ENCODE measurements at regions not wholly inside any gene's neighbourhood (a gene's known extent, or its start where the extent isn't known, plus 50 kb on each side); places are given as distances from the start of the nearest gene placed in this dataset.
"Not testable (repeated sequence)": the region's sequence is repeated elsewhere in the genome, so short reads cannot be mapped to it uniquely, and the experiment has no call there.

GRCh38 chr2:63736354-63736753, 105.3 kb upstream of the UGP2 start:
- no peaks in the 10 kb centered on the region for H3K9me3 Mint-ChIP-seq

GRCh38 chr2:63737081-63737751, 104.5 kb upstream of the UGP2 start:
- peaks cover 13 to 35% of the 10 kb centered on the region in 2 donors for H3K27me3 Mint-ChIP-seq
- H3K4me3 Mint-ChIP-seq = no peak overlapping the region
- H3K36me3 Mint-ChIP-seq = no peaks in the 10 kb centered on the region
- ATAC-seq (no peak), DNase-seq (ENCODE audit: low spot score) (no peak)
- H3K9me3 Mint-ChIP-seq = no peaks in the 10 kb centered on the region
- H3K4me1 Mint-ChIP-seq (ENCODE audit: low read depth in 2 of 2) = no peaks in the 10 kb centered on the region
- no peak overlapping the region for H3K27ac Mint-ChIP-seq

More at GRCh38 chr2:63736354-63736753, 105.3 kb upstream of the UGP2 start:
- Mint-ChIP-seq H3K4me3 (no peak overlapping the region), H3K36me3 (no peaks in the 10 kb centered on the region), H3K4me1 (ENCODE audit: low read depth in 2 of 2) (no peaks in the 10 kb centered on the region), H3K27me3 (peaks cover 13 to 36% of the 10 kb centered on the region in 2 donors), H3K27ac (no peak overlapping the region)
- ATAC-seq (no peak), DNase-seq (ENCODE audit: low spot score) (no peak)

- H3K36me3 Mint-ChIP-seq = no peaks in the 10 kb centered on the region
- H3K27ac Mint-ChIP-seq = no peak overlapping the region
- no peaks in the 10 kb centered on the region for H3K4me1 Mint-ChIP-seq (ENCODE audit: low read depth in 2 of 2)
- DNase-seq (ENCODE audit: low spot score) = no peak
- no peak for ATAC-seq
- no peak overlapping the region for H3K4me3 Mint-ChIP-seq
- H3K9me3 Mint-ChIP-seq = no peaks in the 10 kb centered on the region
- H3K27me3 Mint-ChIP-seq = peaks cover 10 to 28% of the 10 kb centered on the region in 2 donors
Measured at GRCh38 chr2:63738019-63738418, 103.7 kb upstream of the UGP2 start.

DNA sequence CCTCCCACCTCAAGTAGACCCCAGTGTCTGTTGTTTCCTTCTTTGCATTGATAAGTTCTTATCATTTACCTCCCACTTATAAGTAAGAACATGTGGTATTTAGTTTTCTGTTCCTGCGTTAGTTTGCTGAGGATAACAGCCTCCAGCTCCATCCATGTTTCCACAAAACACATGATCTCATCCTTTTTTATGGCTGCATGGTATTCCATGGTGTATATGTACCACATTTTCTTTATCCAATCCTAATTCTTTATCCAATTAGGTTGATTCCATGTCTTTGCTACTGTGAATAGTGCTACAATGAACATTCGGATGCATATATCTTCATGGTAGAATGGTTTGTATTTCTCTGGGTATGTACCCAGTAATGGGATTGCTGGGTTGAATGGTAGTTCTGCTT, 102.5 kb upstream of the UGP2 start:
- H3K4me3 Mint-ChIP-seq; ATAC-seq; H3K27ac Mint-ChIP-seq; H3K4me1 Mint-ChIP-seq (ENCODE audit: low read depth in 2 of 2); H3K9me3 Mint-ChIP-seq; DNase-seq (ENCODE audit: low spot score); H3K36me3 Mint-ChIP-seq: not testable (repeated sequence)
- peaks cover 11 to 30% of the 10 kb centered on the region in 2 donors for H3K27me3 Mint-ChIP-seq

- Mint-ChIP-seq H3K4me3 (no peak overlapping the region), H3K9me3 (no peaks in the 10 kb centered on the region), H3K27ac (no peak overlapping the region), H3K4me1 (ENCODE audit: low read depth in 2 of 2) (no peaks in the 10 kb centered on the region), H3K36me3 (no peaks in the 10 kb centered on the region), H3K27me3 (peaks cover 12 to 27% of the 10 kb centered on the region in 2 donors)
- DNase-seq (ENCODE audit: low spot score) = no peak
- ATAC-seq = no peak
Measured at GRCh38 chr2:63740020-63740419, 101.7 kb upstream of the UGP2 start.

GRCh38 chr2:63740943-63741342, 100.8 kb upstream of the UGP2 start:
- no peak overlapping the region for H3K27ac Mint-ChIP-seq
- H3K4me1 Mint-ChIP-seq (ENCODE audit: low read depth in 2 of 2) = no peaks in the 10 kb centered on the region
- no peaks in the 10 kb centered on the region for H3K36me3 Mint-ChIP-seq

GRCh38 chr2:63741884-63742579, 99.7 kb upstream of the UGP2 start:
- no peak overlapping the region for H3K27ac Mint-ChIP-seq
- ATAC-seq (no peak), DNase-seq (ENCODE audit: low spot score) (no peak)
- peaks cover 5% of the 10 kb centered on the region for H3K36me3 Mint-ChIP-seq
- H3K27me3 Mint-ChIP-seq = peaks cover 15 to 26% of the 10 kb centered on the region in 2 donors
- H3K4me1 Mint-ChIP-seq (ENCODE audit: low read depth in 2 of 2) = no peaks in the 10 kb centered on the region
- H3K4me3 Mint-ChIP-seq = no peak overlapping the region
- no peaks in the 10 kb centered on the region for H3K9me3 Mint-ChIP-seq

More at GRCh38 chr2:63740943-63741342, 100.8 kb upstream of the UGP2 start:
- ATAC-seq (no peak), DNase-seq (ENCODE audit: low spot score) (no peak)
- no peaks in the 10 kb centered on the region for H3K9me3 Mint-ChIP-seq
- H3K27me3 Mint-ChIP-seq = peaks cover 12 to 22% of the 10 kb centered on the region in 2 donors
- H3K4me3 Mint-ChIP-seq = no peak overlapping the region

DNA sequence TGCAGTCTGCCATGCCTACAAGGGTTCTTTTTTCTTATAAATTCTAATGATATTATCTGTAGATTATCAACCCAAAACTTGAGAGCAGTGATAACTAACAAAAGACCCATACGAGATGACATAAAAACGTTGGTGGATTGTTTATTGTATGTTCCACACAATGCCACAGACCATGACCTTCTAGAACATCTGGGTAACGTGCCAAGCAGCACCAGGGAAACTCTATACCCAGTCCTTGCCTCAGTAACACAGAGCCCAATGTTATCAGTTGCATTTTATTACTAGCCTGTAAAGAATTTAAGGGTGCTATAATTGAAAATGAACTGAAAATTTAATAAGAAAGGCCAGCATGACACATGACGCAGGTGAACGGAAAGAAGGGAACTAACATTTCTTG, 99.1 kb upstream of the UGP2 start:
- Mint-ChIP-seq H3K27ac (no peak overlapping the region), H3K9me3 (no peaks in the 10 kb centered on the region), H3K4me1 (ENCODE audit: low read depth in 2 of 2) (no peaks in the 10 kb centered on the region), H3K4me3 (no peak overlapping the region), H3K36me3 (peaks cover 10% of the 10 kb centered on the region), H3K27me3 (peaks cover 15 to 32% of the 10 kb centered on the region in 2 donors)
- ATAC-seq (no peak), DNase-seq (ENCODE audit: low spot score) (no peak)

DNA sequence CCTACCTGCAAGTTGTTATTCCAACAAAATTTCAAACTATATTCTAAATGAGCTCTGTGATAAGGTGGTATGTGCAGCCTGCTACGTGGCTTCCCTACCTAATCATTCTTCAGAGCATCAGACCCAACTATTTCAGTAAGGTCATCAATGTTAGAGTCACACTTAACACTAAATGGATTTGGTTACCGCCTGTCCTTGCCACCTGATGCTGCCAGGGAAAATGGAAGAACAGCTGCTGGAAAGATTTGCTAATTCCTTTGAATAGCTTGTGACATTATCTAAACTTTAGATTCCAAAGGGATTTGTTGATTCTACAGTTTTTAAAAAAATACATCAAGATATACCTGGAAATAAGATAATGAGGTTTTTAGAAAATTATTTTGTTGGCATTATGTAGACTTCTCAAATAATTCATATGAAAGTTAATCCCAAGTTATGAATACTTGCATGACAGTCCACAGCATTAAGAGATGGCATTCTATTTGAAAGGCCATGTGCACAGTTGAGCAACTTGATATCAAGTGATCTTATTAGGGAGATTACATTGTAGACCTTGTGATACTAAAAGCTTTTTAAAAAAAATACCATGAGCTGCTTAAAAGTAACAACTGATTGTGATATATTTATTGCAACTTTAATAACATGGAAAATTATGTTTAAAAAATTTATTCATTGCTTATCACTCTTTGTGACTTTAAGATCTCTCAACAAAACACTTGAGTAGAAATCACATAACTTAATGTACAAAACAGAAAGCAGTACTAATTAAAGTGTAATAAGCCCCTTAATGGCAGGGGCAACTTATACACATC, 98.3 kb upstream of the UGP2 start:
- ATAC-seq (no peak), DNase-seq (ENCODE audit: low spot score) (no peak)
- Mint-ChIP-seq H3K27ac (no peak overlapping the region), H3K36me3 (peaks cover 10% of the 10 kb centered on the region), H3K27me3 (peaks cover 15 to 33% of the 10 kb centered on the region in 2 donors), H3K4me3 (no peak overlapping the region), H3K4me1 (ENCODE audit: low read depth in 2 of 2) (no peaks in the 10 kb centered on the region), H3K9me3 (no peaks in the 10 kb centered on the region)

DNA sequence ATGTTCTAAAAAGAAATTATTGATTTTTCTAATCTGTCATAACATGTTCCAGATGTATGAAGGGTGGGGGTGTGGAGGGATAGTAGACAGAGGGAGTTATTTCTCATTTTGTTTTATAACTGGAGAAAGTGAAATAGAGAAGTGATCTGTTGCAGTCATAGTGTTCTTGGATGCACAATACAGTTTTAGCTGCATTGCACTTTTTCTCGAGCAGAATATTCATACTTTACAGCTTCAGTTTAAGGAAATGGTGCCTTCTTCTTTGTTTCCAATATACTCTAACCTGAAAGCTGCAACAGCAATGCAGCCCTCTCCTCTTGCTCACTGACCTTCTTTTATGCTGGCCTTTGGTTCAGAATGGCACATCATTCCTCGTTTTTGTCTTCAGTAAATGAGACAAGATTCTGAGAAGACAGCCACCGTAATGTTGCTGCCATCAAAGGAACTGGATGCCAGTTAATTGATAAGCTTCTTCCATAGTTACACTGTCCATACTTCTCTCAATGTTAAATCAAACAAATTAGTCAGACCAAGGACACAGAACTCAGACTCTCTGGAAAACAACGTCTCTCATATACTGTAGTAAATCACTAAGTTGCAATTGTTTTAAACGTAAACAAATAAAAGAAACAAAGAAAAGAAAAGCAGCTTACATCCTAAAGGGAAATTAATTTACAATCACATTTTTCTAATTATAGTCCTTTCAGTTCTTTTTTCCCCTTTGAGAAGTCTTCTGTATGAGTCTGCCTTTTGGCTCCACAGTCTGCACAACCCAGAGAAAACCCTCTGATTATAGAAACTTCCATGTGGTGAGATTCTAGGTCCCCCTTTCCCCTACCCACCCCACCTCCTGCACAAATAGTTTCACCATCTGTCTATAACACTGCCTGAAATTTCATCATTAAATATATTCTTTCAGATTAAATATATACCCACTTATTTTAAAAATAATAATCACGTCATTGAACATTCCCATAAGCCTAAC, 97.4 kb upstream of the UGP2 start:
- Mint-ChIP-seq H3K4me1 (ENCODE audit: low read depth in 2 of 2) (no peaks in the 10 kb centered on the region), H3K27ac (no peak overlapping the region), H3K36me3 (peaks cover 10% of the 10 kb centered on the region), H3K4me3 (no peak overlapping the region), H3K9me3 (no peaks in the 10 kb centered on the region), H3K27me3 (peaks cover 18 to 37% of the 10 kb centered on the region in 2 donors)
- no peak for DNase-seq (ENCODE audit: low spot score)
- ATAC-seq = no peak

DNA sequence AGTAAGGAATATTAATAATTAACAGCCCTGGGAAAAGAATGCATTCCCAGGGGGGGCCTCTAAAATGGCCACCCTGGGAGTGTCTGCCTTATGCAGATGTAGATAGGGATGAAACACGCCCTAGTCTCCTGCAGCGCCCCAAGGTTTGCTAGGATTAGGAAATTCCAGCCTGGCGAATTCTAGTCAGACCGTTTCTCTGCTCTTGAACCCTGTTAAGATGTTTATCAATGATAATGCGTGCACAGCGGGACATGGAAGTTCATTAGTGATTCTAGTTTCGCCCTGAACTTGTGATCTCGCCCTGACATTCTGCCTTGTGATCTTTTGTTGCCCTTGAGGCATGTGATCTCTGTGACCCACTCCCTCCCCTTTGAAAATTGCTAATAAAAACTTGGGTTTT, 95.1 kb upstream of the UGP2 start:
- not testable (repeated sequence) for DNase-seq (ENCODE audit: low spot score); ATAC-seq; H3K9me3 Mint-ChIP-seq; H3K27ac Mint-ChIP-seq; H3K4me1 Mint-ChIP-seq (ENCODE audit: low read depth in 2 of 2); H3K4me3 Mint-ChIP-seq
- Mint-ChIP-seq H3K27me3 (peaks cover 26 to 44% of the 10 kb centered on the region in 2 donors), H3K36me3 (peaks cover 10% of the 10 kb centered on the region)

DNA sequence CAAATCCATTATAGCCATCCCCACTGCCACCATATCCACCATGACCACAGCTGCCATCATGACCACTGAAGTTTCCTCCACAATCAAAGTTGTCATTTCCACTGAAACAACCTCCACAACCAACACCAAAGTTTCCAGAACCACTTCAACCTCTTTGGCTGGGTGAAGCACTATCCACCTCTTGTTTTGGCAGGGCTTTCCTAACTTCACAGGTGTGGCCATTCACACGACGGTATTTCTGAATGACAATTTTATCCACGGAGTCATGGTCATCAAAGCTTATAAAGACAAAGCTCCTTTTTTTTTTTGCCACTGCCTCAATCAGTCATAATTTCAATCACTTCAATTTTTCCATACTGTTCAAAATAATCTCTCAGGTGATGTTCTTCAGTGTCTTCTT, 89.8 kb upstream of the UGP2 start:
- H3K27ac Mint-ChIP-seq = no peak overlapping the region
- H3K4me1 Mint-ChIP-seq (ENCODE audit: low read depth in 2 of 2) = peaks cover 16 to 18% of the 10 kb centered on the region in 2 donors
- H3K36me3 Mint-ChIP-seq = peaks cover 7% of the 10 kb centered on the region

DNA sequence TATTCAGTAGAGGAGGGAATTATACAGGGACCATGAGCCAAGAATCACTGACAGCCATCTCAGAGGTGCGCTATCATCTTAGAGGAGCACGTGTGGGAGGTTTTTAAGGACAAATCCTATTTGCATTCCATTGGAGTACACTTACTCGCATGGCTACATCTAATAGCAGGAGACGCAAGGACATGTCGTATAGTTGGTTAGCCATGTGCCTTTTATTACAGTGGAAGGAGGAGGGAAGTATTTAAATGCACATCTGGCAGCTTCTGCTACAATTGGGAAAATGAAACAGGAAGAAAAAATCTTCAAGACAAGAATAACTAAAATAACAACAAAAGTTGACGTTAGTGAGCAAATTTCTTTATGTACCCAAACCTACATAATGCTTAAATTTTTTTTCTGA, 86.5 kb upstream of the UGP2 start:
- H3K27me3 Mint-ChIP-seq = peaks cover 15 to 19% of the 10 kb centered on the region in 2 donors
- ATAC-seq (no peak), DNase-seq (ENCODE audit: low spot score) (no peak)
- H3K4me3 Mint-ChIP-seq = no peak overlapping the region
- no peaks in the 10 kb centered on the region for H3K9me3 Mint-ChIP-seq
- peaks cover 18 to 19% of the 10 kb centered on the region in 2 donors for H3K4me1 Mint-ChIP-seq (ENCODE audit: low read depth in 2 of 2)
- H3K36me3 Mint-ChIP-seq = no peaks in the 10 kb centered on the region
- H3K27ac Mint-ChIP-seq = no peak overlapping the region

More for the DNA sequence above, 89.8 kb upstream of the UGP2 start:
- DNase-seq (ENCODE audit: low spot score) = no peak
- H3K9me3 Mint-ChIP-seq = no peaks in the 10 kb centered on the region
- H3K27me3 Mint-ChIP-seq = peaks cover 21 to 38% of the 10 kb centered on the region in 2 donors
- no peak for ATAC-seq
- H3K4me3 Mint-ChIP-seq = no peak overlapping the region
